Epithelial cell of esophagus (primary cell): ENCODE measurements at regions not wholly inside any gene's neighbourhood (a gene's known extent, or its start where the extent isn't known, plus 50 kb on each side); places are given as distances from the start of the nearest gene placed in this dataset.

Source experiments
- DNase-seq: peaks from one replicate; pipeline ENCODE4 v3.0.0; 2010; ENCODE audit warnings: low read depth
- H3K4me3 ChIP-seq: 2 replicates; pipeline ENCODE4 v1.5.1; 2011; ENCODE audit warnings: mild to moderate bottlenecking, low read length, control low read depth
- CTCF ChIP-seq: IDR thresholded peaks from 2 replicates; pipeline ENCODE4 v1.5.1; 2011; ENCODE audit warnings: low read depth, mild to moderate bottlenecking, low read length, control low read depth, inconsistent platforms; ENCODE audit not compliant: insufficient read depth; ENCODE audit errors: missing control alignments

- DNase-seq = no peak
- TF ChIP-seq CTCF = no peak
- H3K4me3 ChIP-seq = no peak overlapping the region
Observed at GRCh38 chr9:93865245-93865644, 89.9 kb downstream of the BARX1 start.

GRCh38 chr9:93864840-93865239, 90.3 kb downstream of the BARX1 start:
- no peak for DNase-seq
- TF ChIP-seq CTCF = no peak

GRCh38 chr9:93864032-93864431, 91.1 kb downstream of the BARX1 start:
- no peak overlapping the region for H3K4me3 ChIP-seq
- no peak for DNase-seq
- no peak for TF ChIP-seq CTCF

More at GRCh38 chr9:93864840-93865239, 90.3 kb downstream of the BARX1 start:
- no peak overlapping the region for H3K4me3 ChIP-seq

- no peak for DNase-seq
- no peak for TF ChIP-seq CTCF
- no peak overlapping the region for H3K4me3 ChIP-seq
Observed at GRCh38 chr9:93862877-93863545, 92.1 kb downstream of the BARX1 start.

GRCh38 chr9:93861736-93862358, 93.3 kb downstream of the BARX1 start:
- TF ChIP-seq CTCF = no peak
- no peak overlapping the region for H3K4me3 ChIP-seq
- no peak for DNase-seq

- TF ChIP-seq CTCF = no peak
- no peak for DNase-seq
- H3K4me3 ChIP-seq = no peak overlapping the region
Observed at GRCh38 chr9:93860694-93861658, 94.2 kb downstream of the BARX1 start.
